ENCODE measurements at regions not wholly inside any gene's neighbourhood (a gene's known extent, or its start where the extent isn't known, plus 50 kb on each side); places are given as distances from the start of the nearest gene placed in this dataset.

DNA sequence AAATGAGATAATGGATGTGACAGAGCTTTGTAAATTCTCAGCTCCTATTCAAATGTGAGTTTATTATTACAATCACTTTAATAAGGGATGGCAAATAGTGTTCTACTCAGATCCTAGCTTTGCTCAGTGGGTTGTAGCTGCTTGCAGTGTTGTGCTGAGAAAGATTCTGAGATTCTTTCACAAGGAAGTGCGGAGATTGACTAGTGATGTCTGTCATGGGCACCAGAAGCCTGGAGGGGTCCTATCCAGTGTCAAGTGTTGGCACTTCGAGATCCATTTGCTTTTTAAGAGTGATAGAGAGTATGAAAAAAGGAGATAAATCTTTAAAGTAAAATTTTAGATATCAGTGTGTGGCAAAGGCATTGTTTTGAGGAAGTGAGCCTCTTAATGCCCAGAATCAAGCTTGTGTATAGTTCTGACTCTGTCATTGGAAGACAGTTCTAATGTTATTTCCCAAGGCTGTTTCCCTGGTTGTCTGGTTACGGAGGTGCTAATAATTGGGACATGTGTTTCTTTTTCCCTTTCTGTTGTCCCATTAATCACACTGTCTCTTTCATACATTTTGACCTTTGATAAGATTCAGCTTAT lies 181.7 kb upstream of the SPRED2 start:
- intact Hi-C loops (cut with micrococcal nuclease), result no loop called here
- H3K36me3 ChIP-seq, result no peaks in the 10 kb centered on the region
- TF ChIP-seq, protein P1, sequence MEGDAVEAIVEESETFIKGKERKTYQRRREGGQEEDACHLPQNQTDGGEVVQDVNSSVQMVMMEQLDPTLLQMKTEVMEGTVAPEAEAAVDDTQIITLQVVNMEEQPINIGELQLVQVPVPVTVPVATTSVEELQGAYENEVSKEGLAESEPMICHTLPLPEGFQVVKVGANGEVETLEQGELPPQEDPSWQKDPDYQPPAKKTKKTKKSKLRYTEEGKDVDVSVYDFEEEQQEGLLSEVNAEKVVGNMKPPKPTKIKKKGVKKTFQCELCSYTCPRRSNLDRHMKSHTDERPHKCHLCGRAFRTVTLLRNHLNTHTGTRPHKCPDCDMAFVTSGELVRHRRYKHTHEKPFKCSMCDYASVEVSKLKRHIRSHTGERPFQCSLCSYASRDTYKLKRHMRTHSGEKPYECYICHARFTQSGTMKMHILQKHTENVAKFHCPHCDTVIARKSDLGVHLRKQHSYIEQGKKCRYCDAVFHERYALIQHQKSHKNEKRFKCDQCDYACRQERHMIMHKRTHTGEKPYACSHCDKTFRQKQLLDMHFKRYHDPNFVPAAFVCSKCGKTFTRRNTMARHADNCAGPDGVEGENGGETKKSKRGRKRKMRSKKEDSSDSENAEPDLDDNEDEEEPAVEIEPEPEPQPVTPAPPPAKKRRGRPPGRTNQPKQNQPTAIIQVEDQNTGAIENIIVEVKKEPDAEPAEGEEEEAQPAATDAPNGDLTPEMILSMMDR (IDR thresholded peaks at IDR 0.05; ENCODE audit: borderline replicate concordance), result no peak
- H3K27ac ChIP-seq (replicated peaks), result no peak overlapping the region
- no peak overlapping the region for H3K4me3 ChIP-seq
- no peaks in the 10 kb centered on the region for H3K27me3 ChIP-seq (ENCODE audit: low read depth)
- peaks cover 6% of the 10 kb centered on the region for H3K4me1 ChIP-seq
- DNase-seq, result no peak
- no peaks in the 10 kb centered on the region for H3K9me3 ChIP-seq (replicated peaks)

- no peak overlapping the region for H3K4me3 ChIP-seq
- H3K27ac ChIP-seq (replicated peaks), result no peak overlapping the region
- intact Hi-C loops (cut with micrococcal nuclease), result no loop called here
- no peaks in the 10 kb centered on the region for H3K36me3 ChIP-seq
- no peak for DNase-seq
- H3K27me3 ChIP-seq (ENCODE audit: low read depth), result no peaks in the 10 kb centered on the region
- TF ChIP-seq, protein P1 (IDR thresholded peaks at IDR 0.05; ENCODE audit: borderline replicate concordance), result no peak
- H3K9me3 ChIP-seq (replicated peaks), result no peaks in the 10 kb centered on the region
- peaks cover 10% of the 10 kb centered on the region for H3K4me1 ChIP-seq
These were observed 179.1 kb upstream of the SPRED2 start for GRCh38 chr2:65611488-65611887.

GRCh38 chr2:65608916-65609315 lies 176.5 kb upstream of the SPRED2 start:
- Histone ChIP-seq H3K36me3 (no peaks in the 10 kb centered on the region), H3K9me3 (replicated peaks) (no peaks in the 10 kb centered on the region), H3K27ac (replicated peaks) (no peak overlapping the region), H3K4me1 (peaks cover 26% of the 10 kb centered on the region), H3K27me3 (ENCODE audit: low read depth) (no peaks in the 10 kb centered on the region), H3K4me3 (no peak overlapping the region)
- TF ChIP-seq, protein P1 (IDR thresholded peaks at IDR 0.05; ENCODE audit: borderline replicate concordance), result no peak
- intact Hi-C loops (cut with micrococcal nuclease), result no loop called here
- DNase-seq, result no peak

DNA sequence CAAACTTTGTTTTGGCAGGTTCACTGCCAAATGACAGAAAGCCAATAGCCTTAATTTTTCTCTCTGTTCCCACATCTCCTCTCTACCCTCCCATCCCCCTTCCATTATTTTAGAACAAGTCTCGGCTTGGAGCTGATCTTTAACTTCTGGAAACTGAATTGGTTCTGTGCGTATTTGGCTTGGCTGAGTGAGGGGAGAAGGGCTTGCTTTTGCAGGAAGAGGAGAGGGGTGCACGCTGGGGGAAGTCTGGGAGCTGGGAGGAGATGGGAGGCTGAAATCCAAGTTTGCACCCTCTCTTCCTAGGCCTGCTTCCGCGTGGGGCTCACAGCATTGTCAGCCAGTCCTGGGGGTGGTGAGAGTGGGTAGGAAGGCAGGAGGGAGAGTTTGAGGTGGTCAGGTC lies 176.1 kb upstream of the SPRED2 start:
- TF ChIP-seq, protein P1 (IDR thresholded peaks at IDR 0.05; ENCODE audit: borderline replicate concordance), result no peak
- Histone ChIP-seq H3K27me3 (ENCODE audit: low read depth) (no peaks in the 10 kb centered on the region), H3K27ac (replicated peaks) (no peak overlapping the region), H3K36me3 (no peaks in the 10 kb centered on the region), H3K4me3 (no peak overlapping the region), H3K9me3 (replicated peaks) (no peaks in the 10 kb centered on the region), H3K4me1 (peaks cover 29% of the 10 kb centered on the region)
- intact Hi-C loops (cut with micrococcal nuclease), result no loop called here
- DNase-seq, result no peak

DNA sequence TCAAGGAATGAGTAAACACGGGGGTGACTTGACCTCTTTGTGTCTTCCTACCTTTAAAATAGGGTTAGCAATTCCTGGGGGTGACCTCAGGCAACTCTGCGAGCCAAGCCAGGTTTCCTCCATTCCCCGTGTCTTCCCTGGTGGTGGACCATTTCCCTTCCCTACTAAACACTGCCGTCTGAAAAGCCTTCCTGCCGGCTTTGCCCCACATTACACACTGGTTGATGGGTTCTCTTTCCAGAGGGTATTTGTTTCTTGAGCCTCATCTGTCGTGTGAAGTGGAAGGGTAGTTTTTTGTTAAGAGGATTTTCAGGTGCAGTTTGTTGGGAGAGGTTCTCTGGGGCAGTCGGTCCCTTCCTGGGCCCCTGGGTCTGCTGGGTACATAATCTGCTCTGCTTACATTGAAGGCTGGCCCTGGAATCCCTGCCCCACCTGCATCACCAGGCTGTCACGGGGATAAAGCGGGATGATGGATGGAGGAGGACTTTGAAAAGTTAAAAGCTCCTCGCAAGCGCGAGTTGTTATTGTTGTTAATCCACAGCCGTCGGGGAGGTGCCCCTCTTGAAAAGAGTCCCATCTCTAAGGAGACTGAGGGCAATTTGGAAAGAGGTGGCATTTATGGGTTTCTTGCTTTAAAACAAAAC lies 175.4 kb upstream of the SPRED2 start:
- TF ChIP-seq, protein P1 (IDR thresholded peaks at IDR 0.05; ENCODE audit: borderline replicate concordance), result no peak
- DNase-seq, result no peak
- no peaks in the 10 kb centered on the region for H3K9me3 ChIP-seq (replicated peaks)
- H3K27me3 ChIP-seq (ENCODE audit: low read depth), result no peaks in the 10 kb centered on the region
- intact Hi-C loops (cut with micrococcal nuclease), result no loop called here
- no peak overlapping the region for H3K4me3 ChIP-seq
- no peaks in the 10 kb centered on the region for H3K36me3 ChIP-seq
- peaks cover 36% of the 10 kb centered on the region for H3K4me1 ChIP-seq
- H3K27ac ChIP-seq (replicated peaks), result no peak overlapping the region
